ENCODE measurements at regions not wholly inside any gene's neighbourhood (a gene's known extent, or its start where the extent isn't known, plus 50 kb on each side); places are given as distances from the start of the nearest gene placed in this dataset.

DNA sequence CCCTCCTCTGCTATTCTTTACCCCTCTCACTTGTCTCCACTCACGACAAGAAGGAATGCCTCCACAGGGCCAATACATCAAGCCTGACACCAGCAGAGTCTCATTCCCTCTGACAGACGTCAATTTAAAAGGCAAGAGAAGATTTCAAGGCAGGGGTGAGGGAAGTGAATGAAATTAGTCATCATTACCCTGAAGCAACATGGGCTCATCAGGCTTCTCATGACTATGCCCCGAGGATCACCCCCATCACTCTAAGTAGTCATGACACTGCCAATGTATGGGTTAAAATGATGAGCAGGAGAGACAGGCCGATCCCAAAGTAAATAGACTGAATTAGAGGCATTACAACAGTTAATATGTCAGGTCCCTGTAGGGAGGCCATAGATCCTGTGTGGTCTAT is 504.4 kb downstream of the TLE4 start:
- H3K4me1 Mint-ChIP-seq: no peaks in the 10 kb centered on the region
- Histone ChIP-seq H3K36me3 (ENCODE audit: insufficient read depth, low read length) (no peaks in the 10 kb centered on the region), H3K4me3 (ENCODE audit: low read length) (no peak overlapping the region), H3K9me3 (ENCODE audit: low read length) (no peaks in the 10 kb centered on the region), H3K4me1 (ENCODE audit: insufficient read depth, low read length) (no peaks in the 10 kb centered on the region), H3K27me3 (ENCODE audit: insufficient read depth, low read length, poor library complexity, severe bottlenecking) (no peaks in the 10 kb centered on the region), H3K27ac (ENCODE audit: low read depth, low read length) (no peak overlapping the region)
- no peaks in the 10 kb centered on the region for H3K36me3 Mint-ChIP-seq
- no peak overlapping the region for H3K4me3 Mint-ChIP-seq
- DNase-seq: no peak
- CTCF ChIA-PET: no interaction called here
- no peak overlapping the region for H3K27ac Mint-ChIP-seq
- H3K27me3 Mint-ChIP-seq: no peaks in the 10 kb centered on the region
- H3K9me3 Mint-ChIP-seq: no peaks in the 10 kb centered on the region
- POLR2A ChIA-PET: no interaction called here

DNA sequence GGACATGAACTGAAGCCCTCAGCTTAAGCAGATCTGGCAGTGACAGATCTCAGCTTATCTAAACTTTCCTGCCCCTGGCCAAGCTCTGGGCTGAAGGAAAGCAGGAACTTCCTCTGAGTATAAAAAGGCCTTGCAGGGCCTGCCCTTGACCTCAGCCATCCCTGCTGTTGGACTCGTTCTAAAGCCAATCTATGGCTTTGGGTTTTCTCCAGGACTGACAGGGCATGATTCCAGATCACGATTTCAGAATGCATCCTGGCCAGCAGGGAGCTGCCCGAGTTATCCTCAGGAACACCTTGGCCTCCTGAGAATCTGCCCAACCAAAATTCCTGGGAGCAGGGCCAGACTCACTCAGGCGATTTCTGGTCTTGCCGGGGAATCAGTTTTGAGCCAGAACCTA is 502.7 kb downstream of the TLE4 start:
- no peaks in the 10 kb centered on the region for H3K9me3 ChIP-seq (ENCODE audit: low read length)
- CTCF ChIA-PET: no interaction called here
- H3K27me3 Mint-ChIP-seq: no peaks in the 10 kb centered on the region
- DNase-seq: no peak
- no peaks in the 10 kb centered on the region for H3K27me3 ChIP-seq (ENCODE audit: insufficient read depth, low read length, poor library complexity, severe bottlenecking)
- no peak overlapping the region for H3K27ac ChIP-seq (ENCODE audit: low read depth, low read length)
- POLR2A ChIA-PET: no interaction called here
- H3K4me3 ChIP-seq (ENCODE audit: low read length): no peak overlapping the region
- no peaks in the 10 kb centered on the region for H3K36me3 ChIP-seq (ENCODE audit: insufficient read depth, low read length)
- H3K4me3 Mint-ChIP-seq: no peak overlapping the region
- H3K27ac Mint-ChIP-seq: no peak overlapping the region
- H3K9me3 Mint-ChIP-seq: no peaks in the 10 kb centered on the region
- H3K4me1 ChIP-seq (ENCODE audit: insufficient read depth, low read length): no peaks in the 10 kb centered on the region
- no peaks in the 10 kb centered on the region for H3K36me3 Mint-ChIP-seq
- H3K4me1 Mint-ChIP-seq: no peaks in the 10 kb centered on the region

DNA sequence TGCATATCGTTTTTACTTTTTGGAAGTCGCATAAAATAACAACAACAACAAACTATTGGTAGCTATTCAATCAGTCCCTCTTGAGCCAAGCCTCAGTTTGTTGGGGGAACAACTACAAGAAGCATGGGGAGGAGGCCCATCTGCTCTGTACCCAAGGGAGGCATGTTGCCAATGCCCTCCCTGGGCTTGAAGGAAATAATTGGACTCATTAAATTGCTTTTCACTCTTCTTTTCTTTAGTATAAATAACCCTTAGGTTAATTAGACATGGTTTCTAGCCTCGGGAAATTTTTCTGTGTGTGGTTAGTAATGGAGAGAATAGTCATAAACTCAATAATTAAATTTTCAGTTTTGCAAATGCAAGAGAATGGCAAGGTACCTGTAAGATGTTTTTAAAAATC is 500.7 kb downstream of the TLE4 start:
- Histone ChIP-seq H3K27ac (ENCODE audit: low read depth, low read length) (no peak overlapping the region), H3K9me3 (ENCODE audit: low read length) (no peaks in the 10 kb centered on the region), H3K4me3 (ENCODE audit: low read length) (no peak overlapping the region), H3K36me3 (ENCODE audit: insufficient read depth, low read length) (no peaks in the 10 kb centered on the region), H3K4me1 (ENCODE audit: insufficient read depth, low read length) (no peaks in the 10 kb centered on the region), H3K27me3 (ENCODE audit: insufficient read depth, low read length, poor library complexity, severe bottlenecking) (no peaks in the 10 kb centered on the region)
- POLR2A ChIA-PET: no interaction called here
- Mint-ChIP-seq H3K36me3 (no peaks in the 10 kb centered on the region), H3K27ac (no peak overlapping the region), H3K9me3 (no peaks in the 10 kb centered on the region), H3K4me3 (no peak overlapping the region), H3K4me1 (no peaks in the 10 kb centered on the region), H3K27me3 (no peaks in the 10 kb centered on the region)
- CTCF ChIA-PET: no interaction called here
- DNase-seq: no peak

- H3K4me1 ChIP-seq (ENCODE audit: insufficient read depth, low read length): no peaks in the 10 kb centered on the region
- no peaks in the 10 kb centered on the region for H3K36me3 ChIP-seq (ENCODE audit: insufficient read depth, low read length)
- no peaks in the 10 kb centered on the region for H3K9me3 Mint-ChIP-seq
- no peaks in the 10 kb centered on the region for H3K27me3 Mint-ChIP-seq
- no peaks in the 10 kb centered on the region for H3K9me3 ChIP-seq (ENCODE audit: low read length)
- CTCF ChIA-PET: no interaction called here
- no peak for DNase-seq
- H3K4me1 Mint-ChIP-seq: no peaks in the 10 kb centered on the region
- H3K4me3 Mint-ChIP-seq: no peak overlapping the region
- POLR2A ChIA-PET: no interaction called here
- H3K27me3 ChIP-seq (ENCODE audit: insufficient read depth, low read length, poor library complexity, severe bottlenecking): no peaks in the 10 kb centered on the region
- H3K4me3 ChIP-seq (ENCODE audit: low read length): no peak overlapping the region
- no peak overlapping the region for H3K27ac Mint-ChIP-seq
- H3K36me3 Mint-ChIP-seq: no peaks in the 10 kb centered on the region
- no peak overlapping the region for H3K27ac ChIP-seq (ENCODE audit: low read depth, low read length)
Measured at GRCh38 chr9:80070071-80070742, 498.4 kb downstream of the TLE4 start.

GRCh38 chr9:80066931-80067330 is 495.2 kb downstream of the TLE4 start:
- H3K36me3 Mint-ChIP-seq: no peaks in the 10 kb centered on the region
- Histone ChIP-seq H3K27me3 (ENCODE audit: insufficient read depth, low read length, poor library complexity, severe bottlenecking) (no peaks in the 10 kb centered on the region), H3K4me1 (ENCODE audit: insufficient read depth, low read length) (no peaks in the 10 kb centered on the region), H3K9me3 (ENCODE audit: low read length) (no peaks in the 10 kb centered on the region), H3K36me3 (ENCODE audit: insufficient read depth, low read length) (no peaks in the 10 kb centered on the region), H3K4me3 (ENCODE audit: low read length) (no peak overlapping the region), H3K27ac (ENCODE audit: low read depth, low read length) (no peak overlapping the region)
- H3K9me3 Mint-ChIP-seq: no peaks in the 10 kb centered on the region
- H3K4me1 Mint-ChIP-seq: no peaks in the 10 kb centered on the region
- no peak overlapping the region for H3K4me3 Mint-ChIP-seq
- CTCF ChIA-PET: no interaction called here
- DNase-seq: no peak
- no peak overlapping the region for H3K27ac Mint-ChIP-seq
- no peaks in the 10 kb centered on the region for H3K27me3 Mint-ChIP-seq
- POLR2A ChIA-PET: no interaction called here

DNA sequence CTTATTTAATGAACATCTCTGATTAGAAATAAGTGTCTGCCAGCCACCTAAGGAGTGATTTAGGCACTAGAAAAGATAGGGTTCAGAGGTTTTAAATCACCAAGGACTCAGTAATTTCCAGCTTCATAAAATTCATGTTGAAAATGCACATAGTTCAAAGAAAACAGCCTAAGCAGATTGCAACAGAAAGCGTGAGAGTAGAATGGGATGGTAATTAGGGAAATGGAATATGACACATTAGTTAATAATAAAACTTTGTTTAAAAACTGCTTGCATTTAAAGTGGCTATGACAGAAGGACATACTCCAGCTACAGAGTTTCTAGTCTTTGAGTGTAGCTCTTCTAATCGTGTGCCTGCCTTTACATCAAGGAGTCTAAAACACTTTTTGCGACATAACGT is 490.8 kb downstream of the TLE4 start:
- H3K27ac Mint-ChIP-seq: no peak overlapping the region
- no peak for DNase-seq
- H3K4me1 Mint-ChIP-seq: no peaks in the 10 kb centered on the region
- H3K27me3 Mint-ChIP-seq: no peaks in the 10 kb centered on the region
- POLR2A ChIA-PET: no interaction called here
- Histone ChIP-seq H3K4me1 (ENCODE audit: insufficient read depth, low read length) (no peaks in the 10 kb centered on the region), H3K27ac (ENCODE audit: low read depth, low read length) (no peak overlapping the region), H3K4me3 (ENCODE audit: low read length) (no peak overlapping the region), H3K36me3 (ENCODE audit: insufficient read depth, low read length) (no peaks in the 10 kb centered on the region), H3K9me3 (ENCODE audit: low read length) (no peaks in the 10 kb centered on the region), H3K27me3 (ENCODE audit: insufficient read depth, low read length, poor library complexity, severe bottlenecking) (no peaks in the 10 kb centered on the region)
- H3K36me3 Mint-ChIP-seq: no peaks in the 10 kb centered on the region
- CTCF ChIA-PET: no interaction called here
- no peak overlapping the region for H3K4me3 Mint-ChIP-seq
- H3K9me3 Mint-ChIP-seq: no peaks in the 10 kb centered on the region

DNA sequence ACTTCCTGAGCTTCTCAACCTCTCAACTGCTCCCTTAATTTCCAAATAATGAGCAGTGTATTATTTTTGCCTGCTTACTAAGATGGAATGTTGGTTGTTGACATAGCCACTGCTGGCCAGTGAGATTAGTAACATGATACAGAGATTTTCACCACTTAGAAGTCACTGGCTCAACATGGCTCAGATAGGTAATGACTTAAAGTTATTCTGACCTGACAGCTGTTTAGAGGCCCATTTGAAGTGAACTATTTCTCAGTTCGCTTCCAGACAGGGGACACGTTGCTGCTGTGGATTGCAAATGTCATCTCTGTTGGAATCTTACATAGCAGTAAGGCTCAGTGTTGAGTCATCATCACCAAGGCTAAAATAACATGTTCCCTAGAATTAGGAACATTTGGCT is 490.2 kb downstream of the TLE4 start:
- no peaks in the 10 kb centered on the region for H3K27me3 Mint-ChIP-seq
- H3K36me3 ChIP-seq (ENCODE audit: insufficient read depth, low read length): no peaks in the 10 kb centered on the region
- ChIA-PET CTCF (no interaction called here), POLR2A (no interaction called here)
- no peak overlapping the region for H3K4me3 ChIP-seq (ENCODE audit: low read length)
- no peak overlapping the region for H3K27ac ChIP-seq (ENCODE audit: low read depth, low read length)
- DNase-seq: no peak
- H3K9me3 ChIP-seq (ENCODE audit: low read length): no peaks in the 10 kb centered on the region
- no peak overlapping the region for H3K4me3 Mint-ChIP-seq
- no peaks in the 10 kb centered on the region for H3K27me3 ChIP-seq (ENCODE audit: insufficient read depth, low read length, poor library complexity, severe bottlenecking)
- no peaks in the 10 kb centered on the region for H3K4me1 ChIP-seq (ENCODE audit: insufficient read depth, low read length)
- no peaks in the 10 kb centered on the region for H3K4me1 Mint-ChIP-seq
- H3K36me3 Mint-ChIP-seq: no peaks in the 10 kb centered on the region
- no peaks in the 10 kb centered on the region for H3K9me3 Mint-ChIP-seq
- H3K27ac Mint-ChIP-seq: no peak overlapping the region

- Mint-ChIP-seq H3K4me1 (no peaks in the 10 kb centered on the region), H3K9me3 (peaks cover 0 to 3% (median 0%) of the 10 kb centered on the region in 5 donors), H3K27me3 (no peaks in the 10 kb centered on the region), H3K36me3 (no peaks in the 10 kb centered on the region), H3K4me3 (no peak overlapping the region), H3K27ac (no peak overlapping the region)
- CTCF ChIA-PET: no interaction called here
- Histone ChIP-seq H3K27ac (ENCODE audit: low read depth, low read length) (no peak overlapping the region), H3K4me1 (ENCODE audit: insufficient read depth, low read length) (no peaks in the 10 kb centered on the region), H3K27me3 (ENCODE audit: insufficient read depth, low read length, poor library complexity, severe bottlenecking) (no peaks in the 10 kb centered on the region), H3K4me3 (ENCODE audit: low read length) (no peak overlapping the region), H3K36me3 (ENCODE audit: insufficient read depth, low read length) (no peaks in the 10 kb centered on the region), H3K9me3 (ENCODE audit: low read length) (no peaks in the 10 kb centered on the region)
- POLR2A ChIA-PET: no interaction called here
- DNase-seq: no peak
Measured at GRCh38 chr9:80061096-80061495, 489.3 kb downstream of the TLE4 start.

GRCh38 chr9:80059979-80060378 is 488.2 kb downstream of the TLE4 start:
- Mint-ChIP-seq H3K27ac (no peak overlapping the region), H3K9me3 (peaks cover 0 to 6% (median 0%) of the 10 kb centered on the region in 5 donors), H3K4me1 (no peaks in the 10 kb centered on the region), H3K27me3 (no peaks in the 10 kb centered on the region), H3K4me3 (no peak overlapping the region), H3K36me3 (no peaks in the 10 kb centered on the region)
- H3K27me3 ChIP-seq (ENCODE audit: insufficient read depth, low read length, poor library complexity, severe bottlenecking): no peaks in the 10 kb centered on the region
- no peak overlapping the region for H3K27ac ChIP-seq (ENCODE audit: low read depth, low read length)
- no peaks in the 10 kb centered on the region for H3K9me3 ChIP-seq (ENCODE audit: low read length)
- ChIA-PET POLR2A (no interaction called here), CTCF (no interaction called here)
- no peak overlapping the region for H3K4me3 ChIP-seq (ENCODE audit: low read length)
- H3K4me1 ChIP-seq (ENCODE audit: insufficient read depth, low read length): no peaks in the 10 kb centered on the region
- DNase-seq: no peak
- H3K36me3 ChIP-seq (ENCODE audit: insufficient read depth, low read length): no peaks in the 10 kb centered on the region
